Heart left ventricle (tissue), 13 donors: ENCODE measurements at regions not wholly inside any gene's neighbourhood (a gene's known extent, or its start where the extent isn't known, plus 50 kb on each side); places are given as distances from the start of the nearest gene placed in this dataset.

Experiments used
- POLR2A ChIP-seq, 2 donors: fragments of 450-650 bp; IDR thresholded peaks; one replicate each; pipeline ENCODE4 v1.6.1; 2017; ENCODE audit warnings: antibody characterized with exemption in 2 of 2, mild to moderate bottlenecking in 2 of 2, moderate library complexity in 2 of 2
- TF ChIP-seq, protein P1 (sequence below), 12 donors: fragments of 200-600 bp; sonication (generic) in 4 of 12; IDR thresholded peaks; one replicate each; pipeline versions ENCODE4 v1.5.0 to v1.8.0; 2018 to 2022; ENCODE audit warnings: antibody characterized with exemption in 12 of 12, mild to moderate bottlenecking in 5 of 12
- donor health status: ischemic (EF 13 %, LVEDD 7.1; RV severe dilation, severe dysfunction).
- donor health status: DM: no; HTN: yes; CAD: no.
- donor health status: DM: no; HTN: no; CAD: no.
- donor health status: ischemic (EF 25% LVEDD 6.9; RV normal size, moderate dysfunction).
- donor health status: ischemic (EF 25% LVEDD 5.7; RV mildly dilated, moderate dysfunction).
- donor health status: ischemic (EF 35%, LVEDD 5.7; RV mildly dilated, moderate dysfunction).
- donor health status: nonischemic (EF 11% LVEDD 7.7; RV severe dilation, severe dysfunction).
- donor health status: DM: yes; HTN: yes; CAD: no.
- donor health status: PGD.
- donor health status: ischemic (EF 29% LVEDD 5.4; RV normal size, mild dysfunction).
- donor health status: nonischemic (EF 23%, LVEDD 6.1; RV moderate dilation, normal function).

DNA sequence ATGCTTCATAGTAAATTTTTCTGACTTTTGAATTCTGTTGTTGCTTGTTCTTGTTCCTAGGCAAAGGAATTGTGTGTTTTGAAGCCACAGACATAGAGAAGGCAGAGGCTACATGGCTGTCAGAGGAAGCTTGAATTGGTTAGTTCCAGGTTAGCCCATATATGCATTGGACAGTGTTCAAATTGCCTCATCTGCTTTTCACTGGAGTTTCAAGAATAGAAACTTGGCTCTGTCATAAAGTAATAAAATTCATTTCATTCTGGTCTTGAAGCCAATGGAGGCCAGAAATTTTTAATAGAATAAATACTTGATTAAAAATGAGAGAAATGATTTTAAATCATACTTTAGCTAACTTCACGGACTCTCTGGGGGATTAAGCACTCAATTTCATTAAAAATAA is 178.0 kb downstream of the YIPF5 start:
- TF ChIP-seq POLR2A (IDR thresholded peaks at IDR 0.05) = no peak
- TF ChIP-seq, protein P1, sequence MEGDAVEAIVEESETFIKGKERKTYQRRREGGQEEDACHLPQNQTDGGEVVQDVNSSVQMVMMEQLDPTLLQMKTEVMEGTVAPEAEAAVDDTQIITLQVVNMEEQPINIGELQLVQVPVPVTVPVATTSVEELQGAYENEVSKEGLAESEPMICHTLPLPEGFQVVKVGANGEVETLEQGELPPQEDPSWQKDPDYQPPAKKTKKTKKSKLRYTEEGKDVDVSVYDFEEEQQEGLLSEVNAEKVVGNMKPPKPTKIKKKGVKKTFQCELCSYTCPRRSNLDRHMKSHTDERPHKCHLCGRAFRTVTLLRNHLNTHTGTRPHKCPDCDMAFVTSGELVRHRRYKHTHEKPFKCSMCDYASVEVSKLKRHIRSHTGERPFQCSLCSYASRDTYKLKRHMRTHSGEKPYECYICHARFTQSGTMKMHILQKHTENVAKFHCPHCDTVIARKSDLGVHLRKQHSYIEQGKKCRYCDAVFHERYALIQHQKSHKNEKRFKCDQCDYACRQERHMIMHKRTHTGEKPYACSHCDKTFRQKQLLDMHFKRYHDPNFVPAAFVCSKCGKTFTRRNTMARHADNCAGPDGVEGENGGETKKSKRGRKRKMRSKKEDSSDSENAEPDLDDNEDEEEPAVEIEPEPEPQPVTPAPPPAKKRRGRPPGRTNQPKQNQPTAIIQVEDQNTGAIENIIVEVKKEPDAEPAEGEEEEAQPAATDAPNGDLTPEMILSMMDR (IDR thresholded peaks at IDR 0.05) = no peak
